NCI-H748 (cell line): ENCODE measurements at regions not wholly inside any gene's neighbourhood (a gene's known extent, or its start where the extent isn't known, plus 50 kb on each side); places are given as distances from the start of the nearest gene placed in this dataset.
"Not testable (repeated sequence)": the region's sequence is repeated elsewhere in the genome, so short reads cannot be mapped to it uniquely, and the experiment has no call there.

Experiments
- DNase-seq: peaks from one replicate; lab custom pipeline; 2025; ENCODE audit not compliant: unreplicated experiment; lab: John Stamatoyannopoulos, UW

GRCh38 chrX:143935601-143936000 lies 51.7 kb downstream of the UBE2NL start:
- DNase-seq = no peak

DNA sequence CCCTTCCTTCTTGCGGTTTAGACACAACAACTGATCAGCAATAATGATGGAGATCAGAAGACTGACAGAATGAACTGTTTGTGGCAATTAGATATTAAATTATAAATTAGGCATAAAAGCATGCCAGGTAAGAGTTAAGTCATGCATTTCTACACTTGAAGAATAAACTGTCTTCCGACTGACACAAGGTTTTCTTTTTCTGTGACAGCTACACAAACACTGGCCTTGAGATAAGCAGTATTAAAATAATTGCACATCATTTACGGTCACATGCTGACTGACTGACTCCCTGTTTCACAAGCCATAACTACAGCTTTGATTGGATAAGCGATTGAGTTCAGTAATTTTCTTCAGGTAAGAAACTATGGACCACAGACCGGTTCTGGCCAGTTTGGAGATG lies 56.2 kb downstream of the UBE2NL start:
- DNase-seq = no peak

- no peak for DNase-seq
Observed at GRCh38 chrX:143945171-143945570, 61.3 kb downstream of the UBE2NL start.

DNA sequence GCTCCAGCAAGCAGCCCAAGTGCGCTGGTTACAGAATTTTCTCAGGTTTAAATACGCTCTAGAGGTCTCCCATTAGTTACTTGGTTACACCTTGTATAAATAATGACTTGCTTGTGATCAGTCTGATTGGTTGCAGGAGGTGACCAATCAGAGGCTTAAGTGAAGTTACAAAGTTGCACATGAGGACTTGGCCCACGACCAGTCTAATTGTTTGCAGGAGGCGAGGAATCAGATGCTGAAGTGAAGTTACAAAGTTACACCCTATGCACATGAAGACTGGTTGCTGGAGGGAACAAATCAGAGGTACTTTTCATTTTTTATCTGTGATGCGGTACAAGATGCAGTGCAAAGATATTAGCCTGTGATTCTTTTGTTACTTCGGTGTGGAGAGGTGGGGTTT lies 80.7 kb downstream of the UBE2NL start:
- DNase-seq = no peak

GRCh38 chrX:143988356-143988755 lies 104.5 kb downstream of the UBE2NL start:
- DNase-seq = no peak

GRCh38 chrX:143994206-143994605 lies 110.3 kb downstream of the UBE2NL start:
- no peak for DNase-seq

GRCh38 chrX:143998261-143998660 lies 114.4 kb downstream of the UBE2NL start:
- DNase-seq = no peak

- DNase-seq = no peak
Observed at GRCh38 chrX:144006811-144007210, 122.9 kb downstream of the UBE2NL start.

GRCh38 chrX:144040793-144041192 lies 156.9 kb downstream of the UBE2NL start:
- DNase-seq = peak; percentile 14

DNA sequence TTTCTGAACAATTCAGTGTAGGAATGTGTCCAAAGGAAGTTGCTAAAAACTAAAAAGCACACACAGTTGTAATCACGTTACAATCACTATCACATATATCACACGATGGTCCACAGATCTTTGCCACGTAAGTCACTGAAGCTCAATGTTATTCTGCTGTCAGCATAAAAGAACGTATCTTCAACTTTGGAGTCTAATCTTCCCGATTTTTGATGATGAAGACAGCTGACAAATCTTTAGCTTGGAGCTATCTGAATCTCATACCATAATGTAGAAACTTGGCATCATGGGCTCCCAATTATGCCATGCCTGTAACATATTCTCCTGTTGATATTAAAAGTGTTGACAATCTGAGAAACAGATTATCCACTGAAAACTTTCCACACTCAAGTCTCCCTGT lies 158.4 kb downstream of the UBE2NL start:
- DNase-seq = no peak

DNA sequence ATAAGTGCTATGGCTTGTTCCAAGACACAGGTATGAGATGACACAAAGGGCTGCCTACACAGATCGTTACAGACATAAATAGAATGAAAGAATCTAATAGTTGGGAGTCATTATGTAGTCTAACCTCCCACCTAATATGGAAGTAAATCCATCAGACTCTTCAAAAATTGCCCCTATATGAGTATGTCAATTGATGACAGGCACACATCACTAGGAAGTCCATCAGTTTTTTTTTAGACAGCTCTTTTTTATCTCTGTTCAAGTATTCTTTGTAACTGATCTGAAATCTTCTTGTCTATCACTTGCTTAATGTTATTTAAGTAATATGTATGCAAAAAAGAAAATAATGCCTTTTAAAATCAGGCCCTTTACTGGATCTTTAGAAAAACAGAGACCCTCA lies 191.6 kb downstream of the UBE2NL start:
- DNase-seq = no peak

- not testable (repeated sequence) for DNase-seq
Observed at GRCh38 chrX:144082237-144082636, 198.4 kb downstream of the UBE2NL start.

GRCh38 chrX:144089674-144090073 lies 205.8 kb downstream of the UBE2NL start:
- DNase-seq = not testable (repeated sequence)

DNA sequence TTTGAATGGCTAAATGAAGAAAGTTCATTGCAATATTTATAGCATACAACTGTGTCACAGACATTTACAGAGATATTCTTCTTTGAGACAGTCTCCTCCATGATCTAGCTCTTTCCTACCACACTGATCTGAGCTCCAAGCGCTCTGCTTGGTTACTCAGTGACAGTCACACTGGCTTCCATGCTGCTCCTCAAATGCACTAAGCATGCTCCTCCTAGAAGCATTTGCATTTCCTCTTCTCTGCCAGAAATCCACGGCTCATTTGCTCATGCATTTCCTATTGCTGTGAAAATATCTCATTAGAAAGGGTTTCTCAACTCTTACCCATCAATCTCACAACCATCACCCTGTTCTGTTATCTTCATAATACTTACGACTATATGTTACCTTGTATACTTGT lies 208.2 kb downstream of the UBE2NL start:
- DNase-seq = not testable (repeated sequence)

DNA sequence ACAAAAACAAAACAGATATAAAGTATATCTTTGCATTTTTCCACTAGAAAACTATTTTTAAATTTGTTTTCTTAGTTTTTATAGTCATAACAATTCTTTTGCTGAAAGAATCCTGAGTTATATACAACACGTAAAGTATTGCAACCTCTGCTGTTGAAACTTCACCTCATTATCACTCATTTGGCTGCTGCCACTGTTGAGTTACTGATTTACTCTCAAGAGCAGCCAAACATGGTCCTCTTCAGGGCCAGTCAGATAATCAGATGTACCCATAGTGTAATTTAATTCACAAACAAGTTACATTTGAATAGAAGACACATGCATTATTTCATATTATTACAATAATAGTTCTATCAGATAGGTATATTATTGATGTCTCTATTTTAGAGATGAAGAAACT lies 235.6 kb downstream of the UBE2NL start:
- DNase-seq = not testable (repeated sequence)

DNA sequence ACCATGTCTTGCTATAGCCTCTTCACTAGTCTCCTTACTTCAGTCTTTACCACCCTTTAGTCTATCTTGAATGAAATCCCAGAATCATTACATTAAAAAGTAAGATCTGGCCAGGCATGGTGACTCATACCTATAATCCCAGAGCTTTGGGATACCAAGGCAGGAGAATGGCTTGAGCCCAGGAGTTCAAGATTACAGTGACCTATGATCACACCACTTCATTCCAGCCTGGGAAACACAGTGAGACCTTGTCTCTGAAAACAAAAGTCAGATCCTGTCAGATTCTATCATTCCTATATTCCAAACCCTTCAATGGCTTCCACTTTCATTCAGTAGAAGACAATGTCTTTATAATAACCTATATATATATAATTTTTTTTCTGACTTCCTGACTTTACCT lies 237.7 kb downstream of the UBE2NL start:
- DNase-seq = not testable (repeated sequence)

GRCh38 chrX:144127570-144128169 lies 243.8 kb downstream of the UBE2NL start:
- DNase-seq = peak; percentile 12

DNA sequence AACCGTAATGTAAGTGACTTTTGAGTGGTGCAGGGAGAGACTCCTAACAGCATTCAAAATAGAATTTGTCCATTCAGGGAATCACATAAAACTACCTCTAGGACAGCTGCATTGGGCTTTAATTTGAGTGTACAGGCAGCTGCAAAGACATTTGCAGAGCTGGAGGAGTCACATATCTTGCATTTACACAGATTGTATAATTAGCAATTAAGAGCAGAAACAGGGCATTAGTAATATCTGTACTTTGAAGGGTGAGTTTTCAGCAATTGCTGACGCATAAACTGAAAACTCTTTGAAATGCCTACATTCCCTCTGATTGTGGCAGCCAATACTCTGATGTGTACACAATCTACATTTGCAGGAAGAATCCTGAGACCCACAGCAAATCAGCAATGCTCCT lies 245.6 kb downstream of the UBE2NL start:
- DNase-seq = not testable (repeated sequence)

GRCh38 chrX:144130507-144130906 lies 246.6 kb downstream of the UBE2NL start:
- not testable (repeated sequence) for DNase-seq

DNA sequence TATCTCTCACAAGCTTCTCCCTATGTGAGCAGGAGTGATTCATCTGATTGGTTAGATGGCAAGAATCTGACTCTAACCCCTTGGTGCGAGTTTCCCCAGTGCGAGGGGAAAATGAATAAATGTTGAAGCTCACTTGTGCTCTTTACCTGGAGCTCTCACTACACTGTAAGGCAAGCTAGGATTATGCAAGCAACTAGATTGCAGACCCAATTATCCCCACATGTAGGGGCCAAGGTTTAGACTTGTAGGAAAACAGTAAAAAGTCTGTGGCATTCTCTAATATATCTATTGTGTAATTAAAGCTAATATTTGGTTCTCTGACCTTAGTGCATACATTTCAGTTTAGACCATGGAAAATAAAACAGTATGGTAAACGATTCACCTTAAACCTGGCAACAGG lies 247.2 kb downstream of the UBE2NL start:
- DNase-seq = not testable (repeated sequence)

GRCh38 chrX:144134448-144135119 lies 250.7 kb downstream of the UBE2NL start:
- not testable (repeated sequence) for DNase-seq

DNA sequence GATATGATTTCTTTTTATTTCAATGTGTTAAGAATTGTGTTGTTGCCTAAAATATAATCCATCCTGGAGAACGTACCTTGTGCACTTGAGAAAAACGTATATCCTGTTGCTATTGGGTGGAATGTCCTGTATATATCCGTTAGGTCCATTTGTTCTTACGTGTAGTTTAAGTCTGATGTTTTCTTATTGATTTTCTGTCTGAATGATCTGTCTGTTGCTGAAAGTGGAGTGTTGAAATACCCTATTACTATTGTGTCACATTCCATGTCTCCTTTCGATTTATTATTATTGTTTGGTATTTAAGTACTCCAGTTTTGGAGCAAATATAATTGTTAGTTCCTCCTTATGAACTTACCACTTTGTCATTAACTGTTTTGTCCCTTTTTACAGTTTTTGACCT lies 270.6 kb downstream of the UBE2NL start:
- not testable (repeated sequence) for DNase-seq

DNA sequence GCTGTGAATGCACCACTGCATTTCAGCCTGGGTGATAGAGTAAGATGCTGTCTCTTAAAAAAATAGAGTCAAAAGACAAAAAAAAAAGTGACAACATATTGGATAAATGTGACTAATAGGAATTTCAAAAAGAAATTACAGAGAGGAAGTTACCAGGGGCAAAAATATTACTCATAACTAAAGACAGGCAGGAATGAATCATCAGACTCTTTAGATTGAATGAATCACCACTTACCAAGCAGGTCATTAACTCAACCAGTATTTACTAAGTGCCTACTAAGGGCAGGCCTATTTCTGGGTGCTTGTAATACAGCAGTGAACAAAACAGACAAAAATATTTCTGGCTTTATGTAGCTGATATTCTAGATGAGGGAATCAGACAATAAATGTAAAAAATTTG lies 301.3 kb downstream of the UBE2NL start:
- DNase-seq = not testable (repeated sequence)
